Neural cell (in vitro differentiated cells): ENCODE measurements at regions not wholly inside any gene's neighbourhood (a gene's known extent, or its start where the extent isn't known, plus 50 kb on each side); places are given as distances from the start of the nearest gene placed in this dataset.

ENCODE experiments used
- H2AFZ ChIP-seq: fragments of 200-600, 300-800 bp; sonication (generic), shearing (Covaris generic); 2 replicates; pipeline ENCODE4 v1.6.0; 2014; ENCODE audit warnings: low read depth, mild to moderate bottlenecking, antibody characterized with exemption, low read length, moderate library complexity
- H3F3A ChIP-seq: fragments of 200-600 bp; shearing (Covaris generic); 2 replicates; pipeline ENCODE4 v1.6.1; 2016; ENCODE audit warnings: mild to moderate bottlenecking, moderate library complexity, mixed read lengths, antibody characterized with exemption, low read length; ENCODE audit not compliant: insufficient read depth, poor library complexity, severe bottlenecking
- H3K27ac ChIP-seq: fragments of 200-600, 300-800 bp; sonication (generic), shearing (Covaris generic); 2 replicates; pipeline ENCODE4 v1.5.1; 2014; ENCODE audit warnings: mild to moderate bottlenecking, low read length, moderate library complexity
- H3K27me3 ChIP-seq: fragments of 300-800, 200-600 bp; sonication (generic), shearing (Covaris generic); 2 replicates; pipeline ENCODE4 v1.6.0; 2014; ENCODE audit warnings: mild to moderate bottlenecking, low read depth, low read length, moderate library complexity; ENCODE audit not compliant: insufficient read depth
- H3K36me3 ChIP-seq: fragments of 300-800, 200-600 bp; sonication (generic), shearing (Covaris generic); 2 replicates; pipeline ENCODE4 v1.5.1; 2014; ENCODE audit warnings: mild to moderate bottlenecking, antibody characterized with exemption, low read length, moderate library complexity; ENCODE audit not compliant: insufficient read depth
- H3K4me2 ChIP-seq: fragments of 300-800, 200-600 bp; sonication (generic), shearing (Covaris generic); 2 replicates; pipeline ENCODE4 v1.6.0; 2014; ENCODE audit warnings: mild to moderate bottlenecking, low read length
- H3K4me3 ChIP-seq: fragments of 300-800, 200-600 bp; sonication (generic), shearing (Covaris generic); 2 replicates; pipeline ENCODE4 v1.5.1; 2014; ENCODE audit warnings: mild to moderate bottlenecking, low read length, moderate library complexity
- H3K79me2 ChIP-seq: fragments of 200-600 bp; shearing (Covaris generic); replicated peaks from 2 replicates; pipeline ENCODE4 v1.6.0; 2014; ENCODE audit warnings: mild to moderate bottlenecking, low read length, moderate library complexity; ENCODE audit not compliant: insufficient read depth
- H3K9ac ChIP-seq: fragments of 300-800, 200-600 bp; sonication (generic), shearing (Covaris generic); 2 replicates; pipeline ENCODE4 v1.6.1; 2016; ENCODE audit warnings: mild to moderate bottlenecking, low read length, mixed read lengths
- H3K9me2 ChIP-seq: fragments of 200-600 bp; shearing (Covaris generic); 2 replicates; pipeline ENCODE4 v1.6.1; 2016; ENCODE audit warnings: mild to moderate bottlenecking, low read length, mixed read lengths; ENCODE audit not compliant: insufficient read depth
- H3K9me3 ChIP-seq: fragments of 200-600, 300-800 bp; sonication (generic), shearing (Covaris generic); 2 replicates; pipeline ENCODE4 v1.6.1; 2016; ENCODE audit warnings: mild to moderate bottlenecking, mixed run types, low read length, moderate library complexity, mixed read lengths
- H4K20me1 ChIP-seq: fragments of 200-600 bp; shearing (Covaris generic); 2 replicates; pipeline ENCODE4 v1.6.1; 2016; ENCODE audit warnings: mild to moderate bottlenecking, mixed run types; ENCODE audit not compliant: insufficient read depth
- CTCF ChIP-seq: fragments of 450-650 bp; IDR thresholded peaks from 2 replicates; pipeline ENCODE4 v1.5.1; 2014; ENCODE audit warnings: antibody characterized with exemption, mild to moderate bottlenecking, moderate library complexity; ENCODE audit not compliant: poor library complexity, severe bottlenecking
- EP300 ChIP-seq: fragments of 450-650 bp; conservative IDR thresholded peaks from 2 replicates; pipeline ENCODE4 v1.6.1; 2014; ENCODE audit warnings: antibody characterized with exemption, mild to moderate bottlenecking, moderate library complexity; ENCODE audit not compliant: poor library complexity, severe bottlenecking
- EZH2 ChIP-seq: fragments of 200-600, 300-800 bp; shearing (Covaris generic), sonication (generic); IDR thresholded peaks from 2 replicates; pipeline ENCODE4 v1.6.1; 2014; ENCODE audit warnings: antibody characterized with exemption, low read length, borderline replicate concordance, mild to moderate bottlenecking; ENCODE audit not compliant: insufficient read depth, poor library complexity, severe bottlenecking
- MXI1 ChIP-seq: fragments of 450-650 bp; conservative IDR thresholded peaks from 2 replicates; pipeline ENCODE4 v1.6.1; 2014; ENCODE audit warnings: antibody characterized with exemption, mild to moderate bottlenecking; ENCODE audit not compliant: poor library complexity, severe bottlenecking
- POLR2AphosphoS5 ChIP-seq: IDR thresholded peaks from 2 replicates; pipeline ENCODE4 v1.6.1; 2012
- RAD21 ChIP-seq: fragments of 450-650 bp; conservative IDR thresholded peaks from 2 replicates; pipeline ENCODE4 v1.6.1; 2014; ENCODE audit warnings: antibody characterized with exemption, mild to moderate bottlenecking, moderate library complexity
- REST ChIP-seq: IDR thresholded peaks from 2 replicates; pipeline ENCODE4 v1.6.1; 2012; ENCODE audit warnings: borderline replicate concordance
- SMC3 ChIP-seq: fragments of 450-650 bp; conservative IDR thresholded peaks from 2 replicates; pipeline ENCODE4 v1.6.1; 2014; ENCODE audit warnings: antibody characterized with exemption, mild to moderate bottlenecking, moderate library complexity; ENCODE audit not compliant: poor library complexity
- TAF1 ChIP-seq: IDR thresholded peaks from 2 replicates; pipeline ENCODE4 v1.6.1; 2012; ENCODE audit warnings: low read depth

GRCh38 chr7:18320422-18320821 is 175.1 kb upstream of the HDAC9 start:
- Histone ChIP-seq H3K36me3 (no peaks in the 10 kb centered on the region), H3K27ac (no peak overlapping the region), H2AFZ (no peak overlapping the region), H3K4me3 (no peak overlapping the region), H3K27me3 (no peaks in the 10 kb centered on the region), H3K9me2 (no peaks in the 10 kb centered on the region), H3K4me2 (no peak overlapping the region), H4K20me1 (no peaks in the 10 kb centered on the region), H3F3A (no peaks in the 10 kb centered on the region), H3K9ac (no peak overlapping the region), H3K9me3 (no peaks in the 10 kb centered on the region), H3K79me2 (no peaks in the 10 kb centered on the region)
- no peak for TF ChIP-seq REST
- no peak for TF ChIP-seq EZH2
- TF ChIP-seq TAF1 = no peak
- TF ChIP-seq RAD21 = no peak
- no peak for TF ChIP-seq SMC3
- TF ChIP-seq POLR2AphosphoS5 = no peak
- TF ChIP-seq MXI1 = no peak
- no peak for TF ChIP-seq CTCF
- TF ChIP-seq EP300 = no peak

GRCh38 chr7:18320971-18321567 is 174.5 kb upstream of the HDAC9 start:
- Histone ChIP-seq H3K79me2 (no peaks in the 10 kb centered on the region), H3F3A (no peaks in the 10 kb centered on the region), H3K4me3 (no peak overlapping the region), H3K27me3 (no peaks in the 10 kb centered on the region), H3K36me3 (no peaks in the 10 kb centered on the region), H3K9me3 (no peaks in the 10 kb centered on the region), H3K27ac (no peak overlapping the region), H3K9me2 (no peaks in the 10 kb centered on the region), H3K9ac (no peak overlapping the region), H2AFZ (no peak overlapping the region), H4K20me1 (no peaks in the 10 kb centered on the region), H3K4me2 (no peak overlapping the region)
- TF ChIP-seq MXI1 (no peak), RAD21 (peak; percentile 54), POLR2AphosphoS5 (no peak), REST (no peak), SMC3 (peak; percentile 38), EP300 (no peak), TAF1 (no peak), EZH2 (no peak), CTCF (peak; percentile 57)
